NCI-H2081 treated with DMSO at 0.1 percent for 48 hours (cell line): ENCODE measurements at regions not wholly inside any gene's neighbourhood (a gene's known extent, or its start where the extent isn't known, plus 50 kb on each side); places are given as distances from the start of the nearest gene placed in this dataset.
A peak's percentile ranks its signal among the peaks of the same experiment; 100 is the strongest.
"Not testable (repeated sequence)": the region's sequence is repeated elsewhere in the genome, so short reads cannot be mapped to it uniquely, and the experiment has no call there.

Source experiments
- DNase-seq: peaks from one replicate; lab custom pipeline; 2025; lab: John Stamatoyannopoulos, UW

GRCh38 chr6:112933947-112934346 is 586.8 kb downstream of the RFPL4B start:
- DNase-seq = no peak

DNA sequence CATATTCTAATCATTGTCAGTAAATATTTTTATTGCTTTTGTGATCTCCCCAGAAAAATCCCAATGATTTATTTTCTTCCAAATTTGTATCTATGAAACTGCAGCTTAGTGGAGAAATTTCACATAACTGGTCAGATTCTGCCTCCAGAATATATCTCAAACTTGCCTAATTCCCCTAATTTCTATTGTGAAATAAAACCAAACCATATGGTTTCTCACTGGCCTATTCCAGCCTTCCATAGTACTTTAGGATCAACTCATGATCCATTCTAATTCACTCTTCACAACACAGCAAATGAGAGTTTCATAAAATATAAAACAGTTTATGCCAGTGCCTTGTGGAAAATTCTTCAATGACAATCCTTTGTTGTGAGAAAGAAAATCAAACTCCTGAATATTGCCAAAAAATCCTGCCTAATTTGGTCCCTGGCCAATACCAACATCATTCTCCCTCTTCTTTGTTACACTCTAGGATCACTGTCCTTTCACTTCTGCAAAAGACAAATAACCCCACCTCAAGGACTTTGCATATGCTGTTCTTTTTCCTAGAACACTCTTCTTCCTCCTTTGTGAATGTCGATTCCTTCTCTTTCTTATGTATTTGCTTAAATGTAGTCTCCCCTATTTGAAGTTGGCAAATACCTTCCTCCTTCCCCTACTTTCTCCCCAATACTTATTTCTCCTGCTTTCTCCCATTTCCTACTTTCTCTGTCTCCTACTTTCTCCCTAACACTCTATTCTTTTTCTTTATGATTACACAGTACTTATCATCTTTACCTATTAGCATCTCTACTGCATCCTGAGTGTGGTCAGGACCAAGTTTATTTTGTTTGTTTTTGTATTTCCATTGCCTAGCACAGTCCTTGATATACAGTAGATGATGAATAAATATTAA is 587.5 kb downstream of the RFPL4B start:
- DNase-seq = no peak

GRCh38 chr6:112935402-112936078 is 588.4 kb downstream of the RFPL4B start:
- no peak for DNase-seq

GRCh38 chr6:112936079-112936472 is 588.9 kb downstream of the RFPL4B start:
- no peak for DNase-seq

DNA sequence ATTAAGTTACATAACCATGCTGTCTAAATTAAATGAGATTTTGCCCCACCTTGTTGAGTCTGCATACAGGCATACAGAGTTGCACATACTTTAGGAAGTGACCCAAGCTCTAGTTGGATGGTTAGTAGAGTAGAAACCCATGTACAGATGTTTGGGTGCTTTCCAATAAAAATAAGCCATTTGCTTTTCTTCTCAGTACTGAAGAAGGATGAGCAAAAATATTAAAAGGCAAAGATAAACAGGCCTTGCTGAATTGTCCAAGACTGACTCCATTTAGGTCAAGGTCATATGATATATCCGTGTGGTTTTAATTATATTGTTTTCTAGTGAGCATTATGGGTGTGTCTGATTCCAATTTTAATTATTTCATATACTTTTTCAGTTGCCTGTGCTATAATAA is 589.4 kb downstream of the RFPL4B start:
- no peak for DNase-seq

GRCh38 chr6:112937690-112938089 is 590.6 kb downstream of the RFPL4B start:
- not testable (repeated sequence) for DNase-seq

DNA sequence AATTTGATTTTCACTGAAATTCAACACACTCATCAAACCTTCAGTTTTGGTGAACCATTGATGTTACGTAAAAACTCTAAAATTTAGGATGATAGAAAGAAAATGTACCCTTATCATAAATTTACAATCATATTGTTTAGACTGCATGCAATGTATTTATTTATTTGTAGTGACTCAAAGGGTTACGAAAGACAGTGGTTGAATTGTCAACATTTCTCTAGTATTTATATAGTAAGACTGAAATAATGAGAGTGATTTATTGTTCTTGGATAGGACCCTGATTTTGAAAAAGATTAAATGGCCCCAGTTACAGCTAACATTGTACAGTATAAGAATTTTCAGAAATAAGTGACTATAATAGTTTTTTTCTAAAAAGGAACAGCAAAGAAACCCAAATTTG is 591.5 kb downstream of the RFPL4B start:
- no peak for DNase-seq

- DNase-seq = peak; percentile 31
These were observed 592.4 kb downstream of the RFPL4B start for GRCh38 chr6:112939563-112939962.

DNA sequence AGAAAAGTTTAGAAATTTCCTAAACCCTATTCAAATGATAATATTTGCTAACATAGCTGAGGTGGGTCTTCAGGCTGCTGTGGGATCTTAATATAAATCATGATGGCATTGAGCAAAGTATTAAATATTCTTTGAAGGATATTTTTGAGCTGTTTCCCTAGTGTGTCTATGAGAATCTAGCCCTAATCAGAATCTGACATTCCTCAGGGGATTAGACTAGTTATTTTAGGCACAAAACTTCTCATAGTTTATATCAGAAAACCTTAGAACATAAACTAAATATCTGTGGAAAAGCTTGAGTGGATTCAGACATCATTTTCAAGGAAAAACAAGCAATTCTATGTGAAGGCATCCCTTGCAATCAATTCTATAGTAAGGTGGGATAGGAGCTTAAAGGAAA is 594.5 kb downstream of the RFPL4B start:
- DNase-seq = no peak

DNA sequence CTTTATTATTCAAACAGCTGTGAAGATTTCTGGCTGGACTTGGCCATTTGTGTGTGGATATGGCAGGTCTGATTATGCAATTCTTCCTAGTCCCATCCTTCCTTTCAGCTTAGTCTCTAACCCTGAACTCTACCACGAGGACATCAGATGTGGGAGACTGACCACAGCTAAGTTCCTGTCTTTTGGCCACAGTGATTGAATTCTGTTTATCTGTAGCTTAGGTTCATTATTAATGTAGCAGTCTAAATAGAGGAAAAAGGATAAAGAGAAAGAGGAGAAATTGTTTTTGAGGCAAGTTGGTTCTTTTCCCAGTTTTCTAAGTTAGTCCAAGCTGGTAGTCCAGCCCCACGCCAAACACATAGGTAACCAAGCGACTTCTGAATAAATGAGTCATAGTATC is 598.9 kb downstream of the RFPL4B start:
- no peak for DNase-seq

- DNase-seq = no peak
These were observed 600.4 kb downstream of the RFPL4B start for GRCh38 chr6:112947507-112947906.

- peak; percentile 1 for DNase-seq
These were observed 604.7 kb downstream of the RFPL4B start for GRCh38 chr6:112951829-112952228.

GRCh38 chr6:112955743-112956142 is 608.6 kb downstream of the RFPL4B start:
- DNase-seq = not testable (repeated sequence)

- no peak for DNase-seq
These were observed 609.8 kb downstream of the RFPL4B start for GRCh38 chr6:112956696-112957535.

DNA sequence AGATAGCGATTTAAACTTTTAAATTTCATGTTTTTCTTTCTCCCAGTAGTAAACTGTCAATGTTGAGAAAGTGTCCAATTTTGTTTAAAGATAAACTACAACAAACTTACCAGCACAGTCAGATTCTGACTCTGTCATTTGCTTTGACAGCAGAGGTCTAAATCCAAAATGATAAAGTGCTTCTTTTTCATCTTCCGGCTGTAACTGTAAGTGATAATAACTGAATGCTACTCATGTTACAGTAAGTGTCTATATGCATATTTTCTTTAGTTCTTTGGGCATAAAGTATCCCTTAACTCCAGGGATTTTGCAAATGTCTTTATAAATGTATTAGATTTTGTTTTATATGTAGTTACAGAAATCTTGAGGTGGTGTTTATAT is 610.4 kb downstream of the RFPL4B start:
- DNase-seq = no peak

- DNase-seq = not testable (repeated sequence)
These were observed 613.0 kb downstream of the RFPL4B start for GRCh38 chr6:112960130-112960529.

GRCh38 chr6:112967974-112968373 is 620.8 kb downstream of the RFPL4B start:
- DNase-seq = no peak

GRCh38 chr6:112971651-112972050 is 624.5 kb downstream of the RFPL4B start:
- no peak for DNase-seq

DNA sequence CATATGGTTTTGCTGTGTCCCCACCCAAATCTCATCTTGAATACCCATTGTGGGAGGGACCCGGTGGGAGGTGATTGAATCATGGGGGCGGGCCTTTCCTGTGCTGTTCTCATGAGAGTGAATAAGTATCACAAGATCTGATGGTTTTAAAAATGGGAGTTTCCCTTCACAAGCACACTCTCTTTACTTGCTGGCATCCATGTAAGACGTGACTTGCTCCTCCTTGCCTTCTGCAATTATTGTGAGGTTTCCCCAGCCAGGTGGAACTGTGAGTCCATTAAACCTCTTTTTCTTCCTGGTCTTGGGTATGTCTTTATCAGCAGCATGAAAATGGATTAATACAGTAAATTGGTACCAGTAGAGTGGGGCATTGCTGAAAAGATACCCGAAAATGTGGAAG is 627.8 kb downstream of the RFPL4B start:
- DNase-seq = not testable (repeated sequence)

GRCh38 chr6:112976579-112976978 is 629.4 kb downstream of the RFPL4B start:
- DNase-seq = not testable (repeated sequence)

DNA sequence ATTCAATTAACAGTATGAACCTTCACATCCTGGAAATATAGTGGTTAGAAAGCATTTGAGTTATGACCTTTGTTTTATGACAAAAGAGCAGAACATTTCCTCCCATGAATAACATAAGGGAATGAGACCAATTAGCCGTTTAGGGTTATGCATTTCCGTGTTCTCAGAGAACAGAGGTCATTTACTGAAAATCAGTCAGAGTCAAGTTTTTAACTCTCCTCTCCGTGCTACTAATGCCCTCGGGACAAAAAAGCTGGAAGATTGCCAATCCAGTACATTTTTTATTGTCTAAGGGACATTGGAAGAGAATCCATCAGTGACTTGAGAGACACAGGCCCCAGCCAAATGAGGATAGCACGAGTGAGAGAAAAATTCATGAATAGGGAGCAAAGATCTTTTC is 632.7 kb downstream of the RFPL4B start:
- no peak for DNase-seq

GRCh38 chr6:112980676-112981075 is 633.5 kb downstream of the RFPL4B start:
- no peak for DNase-seq
